ENCODE measurements at regions not wholly inside any gene's neighbourhood (a gene's known extent, or its start where the extent isn't known, plus 50 kb on each side); places are given as distances from the start of the nearest gene placed in this dataset.

GRCh38 chr16:6684076-6684673, 648.5 kb upstream of the RBFOX1 start:
- TF ChIP-seq CTCF (IDR thresholded peaks at IDR 0.05) (peak in 3 of 4 experiments; percentile 12 to 44 (median 30)), POLR2AphosphoS5 (IDR thresholded peaks at IDR 0.05) (no peak)
